Stomach (tissue), 8 donors: ENCODE measurements at regions not wholly inside any gene's neighbourhood (a gene's known extent, or its start where the extent isn't known, plus 50 kb on each side); places are given as distances from the start of the nearest gene placed in this dataset.

Experiments
- DNase-seq, 2 donors: peaks; one replicate each; pipeline versions ENCODE4 v3.0.0 to v3.0.0-alpha.2; 2013 to 2019
- H3K27ac ChIP-seq, 5 donors: fragments of 200-600 bp in 4 of 5; sonication (generic) in 4 of 5; one replicate each; pipeline ENCODE4 v1.5.1; 2013 to 2019; ENCODE audit warnings: mild to moderate bottlenecking in 1 of 5, moderate library complexity in 1 of 5
- H3K27me3 ChIP-seq, 3 donors: fragments of 200-600 bp; sonication (generic); one replicate each; pipeline ENCODE4 v1.5.1; 2017 to 2019; ENCODE audit warnings: mixed run types in 1 of 3
- H3K36me3 ChIP-seq, 4 donors: fragments of 200-600 bp; sonication (generic); 1 replicate in 3 of 4; 2 replicates in 1 of 4; pipeline ENCODE4 v1.5.1; 2016 to 2019
- H3K4me1 ChIP-seq, 4 donors: fragments of 200-600 bp; sonication (generic); one replicate each; pipeline ENCODE4 v1.5.1; 2016 to 2019
- H3K4me3 ChIP-seq, 4 donors: fragments of 200-600 bp; sonication (generic) in 3 of 4; one replicate each; pipeline ENCODE4 v1.5.1; 2016 to 2019; ENCODE audit warnings: mild to moderate bottlenecking in 1 of 4
- H3K9me3 ChIP-seq, 4 donors: fragments of 200-600 bp; sonication (generic); one replicate each; pipeline ENCODE4 v1.5.1; 2016 to 2019
- CTCF ChIP-seq, 7 experiments: fragments of 450-650 bp in 4 of 7; fragments of 200-600 bp in 3 of 7; sonication (generic) in 3 of 7; IDR thresholded peaks; one replicate each; pipeline ENCODE4 v1.5.1; 2016 to 2019; ENCODE audit warnings: antibody characterized with exemption in 7 of 7, control low read depth in 2 of 7, mild to moderate bottlenecking in 1 of 7
- EP300 ChIP-seq: sonication (generic); formaldehyde crosslinking; IDR thresholded peaks from one replicate; pipeline ENCODE4 v1.6.1; 2017; ENCODE audit warnings: antibody characterized with exemption
- POLR2A ChIP-seq, 4 donors: fragments of 450-650 bp; IDR thresholded peaks; one replicate each; pipeline ENCODE4 v1.6.1; 2016; ENCODE audit warnings: antibody characterized with exemption in 4 of 4, control low read depth in 2 of 4, mild to moderate bottlenecking in 1 of 4, moderate library complexity in 1 of 4
- POLR2AphosphoS5 ChIP-seq, 3 donors: sonication (generic); formaldehyde crosslinking; IDR thresholded peaks; one replicate each; pipeline ENCODE4 v1.6.1; 2016; ENCODE audit warnings: antibody characterized with exemption in 3 of 3
- WGBS, 5 donors: extraction: QIAGEN DNeasy Blood & Tissue Kit in 3 of 5; methylation state at CpG; one replicate each; pipeline versions ENCODE4 v1.1.5 to v1.1.7; 2013 to 2018; 5-methylcytosine and 5-hydroxymethylcytosine counted together
- intact Hi-C: fragments of 100-400 bp; cut with DNase I; formaldehyde crosslinking; loops from one replicate; pipeline ENCODE4 v1.15.1; 2023; ENCODE audit warnings: low total_unique reads
- donor health status: healthy with polysubstance abuse.
- donor health status: Bipolar disorder and iron deficiency.
- donor health status: healthy.

GRCh38 chr11:76280882-76281557 lies 74.7 kb upstream of the WNT11 start:
- no peak overlapping the region for H3K27ac ChIP-seq
- no peak overlapping the region for H3K4me3 ChIP-seq
- H3K4me1 ChIP-seq, result no peaks in the 10 kb centered on the region
- no peaks in the 10 kb centered on the region for H3K9me3 ChIP-seq
- intact Hi-C loops, result no loop called here
- H3K36me3 ChIP-seq, result no peaks in the 10 kb centered on the region
- 75 to 89% (median 80%) methylated on average over 13 to 15 of the region's 15 CpGs for WGBS, 5 donors
- no peak for DNase-seq
- H3K27me3 ChIP-seq, result no peaks in the 10 kb centered on the region
- TF ChIP-seq CTCF (IDR thresholded peaks at IDR 0.05) (no peak), EP300 (no peak), POLR2AphosphoS5 (IDR thresholded peaks at IDR 0.05) (no peak), POLR2A (IDR thresholded peaks at IDR 0.05) (no peak)

GRCh38 chr11:76280151-76280881 lies 74.0 kb upstream of the WNT11 start:
- H3K36me3 ChIP-seq, result no peaks in the 10 kb centered on the region
- H3K4me1 ChIP-seq, result no peaks in the 10 kb centered on the region
- 81 to 92% (median 85%) methylated on average over 13 to 16 of the region's 16 CpGs for WGBS, 5 donors
- H3K4me3 ChIP-seq, result no peak overlapping the region
- H3K27ac ChIP-seq, result no peak overlapping the region
- H3K27me3 ChIP-seq, result no peaks in the 10 kb centered on the region
- no peaks in the 10 kb centered on the region for H3K9me3 ChIP-seq
- intact Hi-C loops, result no loop called here
- TF ChIP-seq EP300 (no peak), POLR2A (IDR thresholded peaks at IDR 0.05) (no peak), POLR2AphosphoS5 (IDR thresholded peaks at IDR 0.05) (no peak), CTCF (IDR thresholded peaks at IDR 0.05) (no peak)
- no peak for DNase-seq

- Histone ChIP-seq H3K4me3 (no peak overlapping the region), H3K4me1 (no peaks in the 10 kb centered on the region), H3K36me3 (no peaks in the 10 kb centered on the region), H3K27ac (no peak overlapping the region), H3K27me3 (no peaks in the 10 kb centered on the region), H3K9me3 (peaks cover 0 to 6% (median 1%) of the 10 kb centered on the region in 4 donors)
- DNase-seq, result no peak
- no peak for TF ChIP-seq CTCF (IDR thresholded peaks at IDR 0.05)
- no peak for TF ChIP-seq POLR2AphosphoS5 (IDR thresholded peaks at IDR 0.05)
- TF ChIP-seq POLR2A (IDR thresholded peaks at IDR 0.05), result no peak
- TF ChIP-seq EP300, result no peak
- intact Hi-C loops, result no loop called here
- WGBS, 5 donors, result 67 to 76% (median 73%) methylated on average over 7 of the region's 7 CpGs
Observed at GRCh38 chr11:76279646-76280045, 73.3 kb upstream of the WNT11 start.

- Histone ChIP-seq H3K36me3 (no peaks in the 10 kb centered on the region), H3K27me3 (no peaks in the 10 kb centered on the region), H3K9me3 (peaks cover 0 to 13% (median 4%) of the 10 kb centered on the region in 4 donors), H3K27ac (no peak overlapping the region), H3K4me1 (no peaks in the 10 kb centered on the region), H3K4me3 (no peak overlapping the region)
- no peak for TF ChIP-seq POLR2AphosphoS5 (IDR thresholded peaks at IDR 0.05)
- TF ChIP-seq EP300, result no peak
- TF ChIP-seq CTCF (IDR thresholded peaks at IDR 0.05), result no peak
- no peak for TF ChIP-seq POLR2A (IDR thresholded peaks at IDR 0.05)
- no peak for DNase-seq
- WGBS, 5 donors, result 92 to 96% (median 94%) methylated on average over 6 of the region's 6 CpGs
- intact Hi-C loops, result no loop called here
Observed at GRCh38 chr11:76279038-76279437, 72.7 kb upstream of the WNT11 start.
